HG03354 (cell line): ENCODE measurements at regions not wholly inside any gene's neighbourhood (a gene's known extent, or its start where the extent isn't known, plus 50 kb on each side); places are given as distances from the start of the nearest gene placed in this dataset.

Experiments
- ATAC-seq: cut with Tn5 transposase; IDR thresholded peaks from one replicate; pipeline ENCODE4 v1.9.1; 2021; ENCODE audit warnings: mild to moderate bottlenecking; ENCODE audit not compliant: unreplicated experiment, poor library complexity, severe bottlenecking

GRCh38 chr12:116656306-116656705, 81.6 kb downstream of the SPRING1 start:
- ATAC-seq: no peak

- no peak for ATAC-seq
Observed at GRCh38 chr12:116654226-116654743, 83.6 kb downstream of the SPRING1 start.

DNA sequence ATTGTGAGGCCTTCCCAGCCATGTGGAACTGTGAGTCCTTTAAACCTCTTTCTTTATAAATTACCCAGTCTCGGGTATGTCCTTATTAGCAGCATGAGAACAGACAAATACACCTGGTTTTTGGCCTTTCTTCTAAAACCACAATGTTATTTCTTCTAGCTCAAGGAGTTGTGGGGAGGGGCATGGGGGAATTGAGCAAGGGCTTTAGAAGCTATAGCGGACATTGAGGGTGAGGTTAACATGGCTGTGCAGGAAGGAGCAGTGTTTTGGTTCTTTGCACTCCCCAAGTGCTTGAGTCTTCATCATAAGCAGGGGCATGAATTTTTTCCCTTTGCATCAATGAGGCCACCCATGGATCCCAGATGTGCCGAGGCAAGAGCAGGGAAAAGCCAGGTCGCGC, 86.8 kb downstream of the SPRING1 start:
- no peak for ATAC-seq

GRCh38 chr12:116650585-116651087, 87.2 kb downstream of the SPRING1 start:
- ATAC-seq: no peak

DNA sequence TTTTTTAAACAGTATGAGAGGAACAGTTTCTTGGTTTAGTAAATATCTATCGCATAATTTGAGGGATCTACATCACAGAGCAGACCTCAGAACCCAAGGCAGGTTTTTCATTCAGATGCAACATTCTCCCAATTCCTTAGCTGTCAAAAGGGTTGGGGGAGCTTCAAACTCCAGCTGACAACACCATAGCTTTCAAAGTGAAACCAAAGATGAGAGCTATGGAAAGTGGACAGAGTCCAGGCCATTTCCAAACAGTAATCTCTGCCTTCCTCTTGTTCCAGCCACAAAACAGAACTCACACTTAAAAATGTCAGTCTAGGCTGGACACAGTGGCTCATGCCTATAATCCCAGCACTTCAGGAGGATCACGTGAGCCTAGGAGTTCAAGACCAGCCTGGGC, 87.8 kb downstream of the SPRING1 start:
- ATAC-seq: no peak

- ATAC-seq: no peak
Observed at GRCh38 chr12:116647813-116648212, 88.6 kb downstream of the MAP1LC3B2 start.

- no peak for ATAC-seq
Observed at GRCh38 chr12:116646901-116647300, 87.7 kb downstream of the MAP1LC3B2 start.

- ATAC-seq: no peak
Observed at GRCh38 chr12:116644806-116645205, 85.6 kb downstream of the MAP1LC3B2 start.

DNA sequence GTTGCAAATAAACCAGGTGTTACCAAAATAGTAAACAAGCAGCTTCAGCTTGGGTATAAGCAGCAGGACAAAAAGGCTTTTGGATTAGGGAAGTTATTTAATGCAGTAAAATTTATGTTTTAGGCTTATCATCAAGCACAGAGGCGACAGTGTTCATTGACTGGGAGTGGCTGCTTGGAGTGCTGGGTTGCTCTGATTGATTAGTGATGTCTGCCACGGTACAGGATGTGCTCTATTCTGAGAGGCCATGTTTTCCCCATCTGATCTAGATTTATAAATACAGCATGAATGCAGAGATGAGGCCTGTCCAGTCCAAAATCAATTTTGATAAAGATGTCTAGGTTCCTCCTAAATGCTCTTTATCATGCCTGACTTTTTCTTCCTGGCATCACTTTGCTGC, 83.5 kb downstream of the MAP1LC3B2 start:
- ATAC-seq: no peak

DNA sequence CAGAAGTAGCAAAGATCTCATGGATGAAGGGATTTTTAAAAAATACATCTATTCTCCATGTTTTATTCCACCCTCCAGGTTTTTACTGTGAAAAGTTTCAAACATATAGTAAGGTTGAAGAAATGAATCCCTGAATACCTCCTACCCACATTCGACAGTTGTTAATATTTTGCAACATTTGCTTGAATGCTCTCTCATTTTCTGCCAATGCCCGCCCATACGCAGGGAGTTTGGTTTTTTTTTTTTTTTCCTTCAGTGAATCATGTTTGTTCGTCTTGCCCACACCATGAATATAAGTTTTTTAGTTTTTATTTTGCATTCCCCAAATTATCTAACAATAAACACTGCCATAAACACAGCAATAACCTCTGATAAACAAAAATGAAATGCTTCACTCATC, 82.9 kb downstream of the MAP1LC3B2 start:
- ATAC-seq: no peak

GRCh38 chr12:116640281-116640680, 81.1 kb downstream of the MAP1LC3B2 start:
- ATAC-seq: no peak

- ATAC-seq: no peak
Observed at GRCh38 chr12:116639765-116640164, 80.6 kb downstream of the MAP1LC3B2 start.

DNA sequence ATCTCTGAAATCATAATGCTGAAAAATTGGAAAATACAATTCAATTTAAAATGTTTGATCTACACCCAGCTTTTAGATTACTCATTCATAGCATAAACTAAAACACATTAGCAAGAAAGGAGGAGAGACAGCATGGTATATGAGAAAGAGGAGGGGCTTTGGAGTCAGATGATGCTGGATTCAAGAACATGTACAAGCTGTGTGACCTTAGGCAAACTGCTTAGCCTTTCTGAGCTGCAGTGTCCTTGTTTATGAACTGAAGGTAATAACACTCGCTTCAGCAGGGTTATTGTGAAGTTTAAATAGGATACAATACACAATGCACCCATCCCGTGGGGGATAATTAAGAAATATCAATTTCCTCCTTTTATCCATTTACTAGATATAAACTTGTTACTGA, 79.2 kb downstream of the MAP1LC3B2 start:
- ATAC-seq: no peak

GRCh38 chr12:116637589-116638150, 78.5 kb downstream of the MAP1LC3B2 start:
- no peak for ATAC-seq

- no peak for ATAC-seq
Observed at GRCh38 chr12:116636608-116637519, 77.7 kb downstream of the MAP1LC3B2 start.

GRCh38 chr12:116635487-116635886, 76.3 kb downstream of the MAP1LC3B2 start:
- ATAC-seq: no peak

DNA sequence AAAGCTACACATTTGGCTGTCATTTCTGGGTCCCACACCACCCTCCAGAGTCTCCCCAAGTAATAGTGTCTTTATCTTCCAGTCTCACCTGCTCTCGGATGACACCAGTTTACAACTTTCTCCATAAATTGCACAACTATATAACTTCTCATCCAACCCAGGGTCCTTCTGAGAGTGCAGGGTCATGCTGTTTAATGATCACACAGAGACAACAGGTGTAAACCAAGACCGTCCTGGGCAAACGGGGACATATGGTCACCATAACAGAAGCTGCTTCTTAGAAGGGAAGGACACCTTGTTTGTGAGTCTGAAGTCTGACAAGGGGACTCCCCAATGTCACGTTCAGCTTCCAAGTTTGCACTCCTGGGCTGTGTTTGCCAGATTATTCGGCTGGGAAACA, 74.3 kb downstream of the MAP1LC3B2 start:
- no peak for ATAC-seq

DNA sequence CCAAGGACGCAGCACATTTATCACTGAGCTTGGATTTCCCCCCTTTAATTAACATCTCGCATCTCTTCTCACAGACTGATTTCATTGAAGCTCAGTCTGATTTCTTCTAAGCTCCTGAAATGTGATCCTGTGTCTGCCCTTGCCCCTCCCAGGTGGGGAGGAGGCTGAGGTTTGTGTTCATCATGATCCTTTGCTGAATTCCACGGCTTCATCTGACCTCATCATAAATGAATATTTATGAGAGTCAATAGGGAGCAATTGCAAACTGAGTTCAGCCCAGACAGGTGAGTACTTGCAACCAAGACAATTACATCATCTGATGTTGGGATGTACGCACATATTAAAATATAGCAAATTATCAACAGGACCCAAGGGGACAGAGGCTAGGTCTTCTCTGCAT, 72.4 kb downstream of the MAP1LC3B2 start:
- ATAC-seq: no peak

DNA sequence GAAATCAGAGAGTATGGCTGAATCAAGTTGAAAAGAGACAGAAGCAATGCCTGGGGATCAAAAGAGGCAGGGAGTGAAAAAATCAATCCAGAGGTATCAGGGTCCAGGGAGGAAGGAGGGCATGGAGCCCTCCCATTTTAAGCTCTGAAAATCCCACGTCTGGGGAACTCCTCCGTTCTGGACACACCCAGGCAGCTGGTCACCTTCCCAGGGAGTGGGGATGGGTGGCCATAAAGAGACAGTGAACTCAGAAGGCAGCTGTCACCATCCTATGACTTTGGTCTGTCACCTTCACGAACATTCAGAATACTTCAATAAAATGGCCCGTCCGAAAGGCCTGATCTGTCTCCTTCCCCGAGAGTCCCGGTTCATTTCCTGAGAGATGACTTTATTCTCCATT, 71.6 kb downstream of the MAP1LC3B2 start:
- ATAC-seq: no peak

GRCh38 chr12:116629480-116629879, 70.3 kb downstream of the MAP1LC3B2 start:
- ATAC-seq: no peak

DNA sequence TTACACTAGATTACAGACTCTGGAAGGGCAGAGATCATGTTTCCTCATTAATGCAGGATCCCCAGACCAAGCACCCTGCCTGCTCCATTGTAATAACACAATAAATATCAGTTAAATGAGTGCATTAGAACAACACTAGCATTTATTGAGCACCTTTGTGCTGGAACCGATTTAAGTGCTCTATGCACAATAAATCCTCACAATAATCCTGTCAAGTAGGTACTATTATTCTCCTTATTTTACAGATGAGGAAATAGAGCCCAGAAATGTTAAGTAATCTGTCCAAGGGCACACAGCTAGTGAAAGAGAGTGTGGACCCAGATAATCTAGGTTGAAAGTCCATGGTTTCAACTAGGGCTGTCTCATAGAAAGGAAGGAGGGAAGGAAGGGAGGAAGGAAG, 69.8 kb downstream of the MAP1LC3B2 start:
- ATAC-seq: no peak
